A673 (cell line): ENCODE measurements at regions not wholly inside any gene's neighbourhood (a gene's known extent, or its start where the extent isn't known, plus 50 kb on each side); places are given as distances from the start of the nearest gene placed in this dataset.

Source experiments
- BruUV-seq: library from RNA; stranded (reverse); fragments of 400-500 nt; replicated peaks from 2 replicates; lab custom pipeline; 2021; lab: Mats Ljungman, UMichigan
- CTCF ChIA-PET: fragments of 300-600 bp; sonication (Branson Sonifier 250); formaldehyde crosslinking; loops from one replicate; lab custom pipeline; 2022; ENCODE audit warnings: antibody characterized with exemption; lab: Charles Lee
- POLR2A ChIA-PET: fragments of 300-600 bp; sonication (Branson Sonifier 250); formaldehyde crosslinking; loops from one replicate; lab custom pipeline; 2022; ENCODE audit warnings: antibody characterized with exemption; ENCODE audit not compliant: low non-redundant PET; lab: Charles Lee
- DNase-seq: peaks from one replicate; pipeline ENCODE4 v3.0.0-alpha.2; 2015; ENCODE audit warnings: low spot score
- H3K27ac ChIP-seq: fragments of 200-600 bp; sonication (generic); 2 replicates; pipeline ENCODE4 v1.5.1; 2016; ENCODE audit warnings: mixed run types, low read depth, mild to moderate bottlenecking, mixed read lengths, antibody characterized with exemption, low read length; ENCODE audit not compliant: poor library complexity, severe bottlenecking
- H3K27me3 ChIP-seq: fragments of 200-600 bp; sonication (generic); replicated peaks from 2 replicates; pipeline ENCODE4 v1.6.1; 2017; ENCODE audit warnings: mixed run types, low read depth, mild to moderate bottlenecking, mixed read lengths, antibody characterized with exemption, low read length; ENCODE audit not compliant: insufficient read depth, poor library complexity
- H3K36me3 ChIP-seq: fragments of 200-600 bp; sonication (generic); 2 replicates; pipeline ENCODE4 v1.6.1; 2016; ENCODE audit warnings: mixed run types, mild to moderate bottlenecking, mixed read lengths, antibody characterized with exemption, low read length; ENCODE audit not compliant: insufficient read depth, poor library complexity, severe bottlenecking
- H3K4me1 ChIP-seq: fragments of 200-600 bp; sonication (generic); 2 replicates; pipeline ENCODE4 v1.6.1; 2017; ENCODE audit warnings: mixed run types, mild to moderate bottlenecking, mixed read lengths, antibody characterized with exemption, low read length; ENCODE audit not compliant: insufficient read depth, poor library complexity, severe bottlenecking
- H3K4me3 ChIP-seq: fragments of 200-600 bp; sonication (generic); 2 replicates; pipeline ENCODE4 v1.5.1; 2016; ENCODE audit warnings: low read depth, mixed run types, mild to moderate bottlenecking, mixed read lengths, low read length; ENCODE audit not compliant: poor library complexity, severe bottlenecking
- H3K9me3 ChIP-seq: fragments of 200-600 bp; sonication (generic); 2 replicates; pipeline ENCODE4 v1.6.1; 2016; ENCODE audit warnings: mixed run types, low read depth, mild to moderate bottlenecking, mixed read lengths, antibody characterized with exemption, low read length; ENCODE audit not compliant: poor library complexity, severe bottlenecking
- EZH2 ChIP-seq: fragments of 200-600 bp; sonication (generic); IDR thresholded peaks from 2 replicates; pipeline ENCODE4 v1.6.1; 2017; ENCODE audit warnings: borderline replicate concordance, low read depth, mild to moderate bottlenecking, mixed read lengths, antibody characterized with exemption, low read length; ENCODE audit not compliant: poor library complexity, severe bottlenecking
- intact Hi-C: fragments of 100-400 bp; cut with micrococcal nuclease; formaldehyde crosslinking; loops from one replicate; pipeline ENCODE4 v1.10.0; 2022; ENCODE audit not compliant: unreplicated experiment
- TF ChIP-seq, protein P1 (sequence below): fragments of 300-800, 200-600 bp; sonication (generic); conservative IDR thresholded peaks from 2 replicates; pipeline ENCODE4 v1.5.1; 2017; ENCODE audit warnings: low read depth, mild to moderate bottlenecking, antibody characterized with exemption, low read length, moderate library complexity, mixed read lengths

DNA sequence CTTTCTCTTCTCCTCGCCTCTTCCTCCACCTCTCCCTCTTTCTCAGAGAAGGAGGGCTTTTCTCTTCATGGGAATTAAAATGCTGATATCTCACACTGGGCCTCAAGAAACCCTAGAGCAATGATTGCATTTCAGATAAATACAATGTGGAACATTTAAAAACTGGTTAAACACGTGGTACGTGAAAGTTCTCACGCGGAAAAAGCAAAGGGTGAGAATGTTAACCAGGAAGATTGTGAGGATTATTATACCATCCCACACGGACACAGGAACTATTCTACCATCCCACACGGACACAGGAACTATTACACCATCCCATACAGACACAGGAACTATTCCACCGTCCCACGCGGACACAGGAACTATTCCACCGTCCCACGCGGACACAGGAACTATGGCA lies 182.4 kb downstream of the TMEM18 start:
- H3K27me3 ChIP-seq: no peaks in the 10 kb centered on the region
- no TSS peak for BruUV-seq
- no peak overlapping the region for H3K27ac ChIP-seq
- H3K36me3 ChIP-seq: no peaks in the 10 kb centered on the region
- ChIA-PET POLR2A (no interaction called here), CTCF (no interaction called here)
- DNase-seq: no peak
- H3K4me1 ChIP-seq: no peaks in the 10 kb centered on the region
- no peak for TF ChIP-seq EZH2
- TF ChIP-seq, protein P1, sequence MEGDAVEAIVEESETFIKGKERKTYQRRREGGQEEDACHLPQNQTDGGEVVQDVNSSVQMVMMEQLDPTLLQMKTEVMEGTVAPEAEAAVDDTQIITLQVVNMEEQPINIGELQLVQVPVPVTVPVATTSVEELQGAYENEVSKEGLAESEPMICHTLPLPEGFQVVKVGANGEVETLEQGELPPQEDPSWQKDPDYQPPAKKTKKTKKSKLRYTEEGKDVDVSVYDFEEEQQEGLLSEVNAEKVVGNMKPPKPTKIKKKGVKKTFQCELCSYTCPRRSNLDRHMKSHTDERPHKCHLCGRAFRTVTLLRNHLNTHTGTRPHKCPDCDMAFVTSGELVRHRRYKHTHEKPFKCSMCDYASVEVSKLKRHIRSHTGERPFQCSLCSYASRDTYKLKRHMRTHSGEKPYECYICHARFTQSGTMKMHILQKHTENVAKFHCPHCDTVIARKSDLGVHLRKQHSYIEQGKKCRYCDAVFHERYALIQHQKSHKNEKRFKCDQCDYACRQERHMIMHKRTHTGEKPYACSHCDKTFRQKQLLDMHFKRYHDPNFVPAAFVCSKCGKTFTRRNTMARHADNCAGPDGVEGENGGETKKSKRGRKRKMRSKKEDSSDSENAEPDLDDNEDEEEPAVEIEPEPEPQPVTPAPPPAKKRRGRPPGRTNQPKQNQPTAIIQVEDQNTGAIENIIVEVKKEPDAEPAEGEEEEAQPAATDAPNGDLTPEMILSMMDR: no peak
- no peak overlapping the region for H3K4me3 ChIP-seq
- intact Hi-C loops: no loop called here
- H3K9me3 ChIP-seq: no peaks in the 10 kb centered on the region

DNA sequence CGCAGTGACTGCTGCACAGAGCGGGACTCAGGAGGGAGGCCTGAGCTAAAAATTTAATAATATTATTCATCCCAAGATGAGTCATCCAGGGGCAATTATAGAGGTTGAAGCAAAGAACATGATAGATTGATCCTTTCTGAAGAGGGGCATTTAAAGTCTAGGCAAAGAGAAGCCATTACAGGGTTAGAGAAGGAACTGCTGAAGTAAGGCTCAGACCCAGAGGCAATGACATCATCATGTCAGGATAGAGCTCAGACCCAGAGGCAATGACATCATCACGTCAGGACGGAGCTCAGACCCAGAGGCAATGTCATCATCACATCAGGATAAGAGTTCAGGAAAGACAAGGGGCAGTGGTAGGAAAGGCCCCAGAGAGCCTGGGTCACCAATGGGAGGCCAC lies 184.0 kb downstream of the TMEM18 start:
- H3K36me3 ChIP-seq: no peaks in the 10 kb centered on the region
- H3K4me1 ChIP-seq: no peaks in the 10 kb centered on the region
- H3K4me3 ChIP-seq: no peak overlapping the region
- ChIA-PET CTCF (no interaction called here), POLR2A (no interaction called here)
- no peaks in the 10 kb centered on the region for H3K9me3 ChIP-seq
- intact Hi-C loops: no loop called here
- no peak for DNase-seq
- TF ChIP-seq EZH2: no peak
- TF ChIP-seq, protein P1: no peak
- H3K27me3 ChIP-seq: no peaks in the 10 kb centered on the region
- H3K27ac ChIP-seq: no peak overlapping the region
- no TSS peak for BruUV-seq

GRCh38 chr2:492178-492577 lies 185.0 kb downstream of the TMEM18 start:
- CTCF ChIA-PET: no interaction called here
- TF ChIP-seq, protein P1: no peak
- TF ChIP-seq EZH2: no peak
- Histone ChIP-seq H3K9me3 (no peaks in the 10 kb centered on the region), H3K36me3 (no peaks in the 10 kb centered on the region), H3K4me1 (no peaks in the 10 kb centered on the region), H3K4me3 (no peak overlapping the region), H3K27ac (no peak overlapping the region), H3K27me3 (no peaks in the 10 kb centered on the region)
- DNase-seq: no peak
- intact Hi-C loops: no loop called here
- no TSS peak for BruUV-seq
- POLR2A ChIA-PET: no interaction called here
